Adrenal gland (tissue), 9 donors: ENCODE measurements at regions not wholly inside any gene's neighbourhood (a gene's known extent, or its start where the extent isn't known, plus 50 kb on each side); places are given as distances from the start of the nearest gene placed in this dataset.

ENCODE experiments used
- DNase-seq, 7 donors: peaks; one replicate each; pipeline ENCODE4 v3.0.0-alpha.2; 2019 to 2020
- H3K27ac ChIP-seq, 5 donors: fragments of 200-600 bp; sonication (generic) in 4 of 5; 1 replicate in 3 of 5; 2 replicates in 2 of 5; pipeline versions ENCODE4 v1.5.1 to v1.8.0; 2016 to 2020; ENCODE audit warnings: mild to moderate bottlenecking in 1 of 5
- H3K27me3 ChIP-seq: fragments of 200-600 bp; 2 replicates; pipeline ENCODE4 v1.8.0; 2021
- H3K36me3 ChIP-seq, 2 donors: fragments of 200-600 bp; replicated peaks in 1 of 2; 1 replicate in 1 of 2; 2 replicates in 1 of 2; pipeline versions ENCODE4 v1.5.1 to v1.8.0; 2018 to 2022
- H3K4me1 ChIP-seq, 2 donors: fragments of 200-600 bp; replicated peaks in 1 of 2; 1 replicate in 1 of 2; 2 replicates in 1 of 2; pipeline versions ENCODE4 v1.5.1 to v1.8.0; 2018 to 2021
- H3K4me3 ChIP-seq, 4 donors: fragments of 200-600 bp; sonication (generic) in 3 of 4; one replicate each; pipeline ENCODE4 v1.5.1; 2016 to 2018
- H3K9me3 ChIP-seq, 3 donors: fragments of 200-600 bp; sonication (generic) in 1 of 3; replicated peaks in 1 of 3; 1 replicate in 2 of 3; 2 replicates in 1 of 3; pipeline versions ENCODE4 v1.5.1 to v1.8.0; 2016 to 2021
- CTCF ChIP-seq, 6 experiments: fragments of 450-650 bp in 4 of 6; fragments of 200-600 bp in 2 of 6; sonication (generic) in 1 of 6; IDR thresholded peaks; 1 replicate in 5 of 6; 2 replicates in 1 of 6; pipeline versions ENCODE4 v1.5.1 to v1.8.0; 2016 to 2021; ENCODE audit warnings: antibody characterized with exemption in 6 of 6, mild to moderate bottlenecking in 2 of 6, moderate library complexity in 1 of 6
- POLR2A ChIP-seq, 2 donors: fragments of 450-650 bp; IDR thresholded peaks; one replicate each; pipeline ENCODE4 v1.6.1; 2017; ENCODE audit warnings: antibody characterized with exemption in 2 of 2, mild to moderate bottlenecking in 2 of 2, moderate library complexity in 1 of 2
- WGBS, 4 donors: extraction: QIAGEN DNeasy Blood & Tissue Kit in 2 of 4; methylation state at CpG; one replicate each; pipeline versions ENCODE4 v1.1.5 to v1.1.7; 2013 to 2017; 5-methylcytosine and 5-hydroxymethylcytosine counted together
- intact Hi-C, 2 donors: fragments of 100-400 bp; cut with DNase I; formaldehyde crosslinking; loops; one replicate each; pipeline versions ENCODE4 v1.14.1 to v1.15.0; 2022 to 2023
- donor health status: healthy with polysubstance abuse.
- donor health status: Bipolar disorder and iron deficiency.
- donor health status: DM: yes; HTN: yes; CAD: no.
- donor health status: DM: no; HTN: no; CAD: no.
- donor health status: DM: no; HTN: no; CAD: no.

- no peak overlapping the region for H3K4me3 ChIP-seq
- no peaks in the 10 kb centered on the region for H3K27me3 ChIP-seq
- intact Hi-C loops: no loop called here
- no peak for DNase-seq
- no peak for TF ChIP-seq POLR2A (IDR thresholded peaks at IDR 0.05)
- TF ChIP-seq CTCF (IDR thresholded peaks at IDR 0.05): no peak
- H3K9me3 ChIP-seq: no peaks in the 10 kb centered on the region
- no peak overlapping the region for H3K27ac ChIP-seq
- 82 to 90% (median 84%) methylated on average over 8 of the region's 8 CpGs for WGBS, 4 donors
- H3K4me1 ChIP-seq: no peaks in the 10 kb centered on the region
- no peaks in the 10 kb centered on the region for H3K36me3 ChIP-seq
These were observed 317.1 kb upstream of the KLF6 start for GRCh38 chr10:4101918-4102654.

- Histone ChIP-seq H3K27ac (no peak overlapping the region), H3K4me3 (no peak overlapping the region), H3K4me1 (no peaks in the 10 kb centered on the region), H3K36me3 (no peaks in the 10 kb centered on the region), H3K27me3 (no peaks in the 10 kb centered on the region), H3K9me3 (no peaks in the 10 kb centered on the region)
- intact Hi-C loops: no loop called here
- no peak for TF ChIP-seq CTCF (IDR thresholded peaks at IDR 0.05)
- no peak for TF ChIP-seq POLR2A (IDR thresholded peaks at IDR 0.05)
- DNase-seq: no peak
- 65 to 81% (median 77%) methylated on average over 4 of the region's 4 CpGs for WGBS, 4 donors
These were observed 315.4 kb upstream of the KLF6 start for GRCh38 chr10:4100380-4100779.

GRCh38 chr10:4099202-4099601, 314.2 kb upstream of the KLF6 start:
- intact Hi-C loops: no loop called here
- TF ChIP-seq CTCF (IDR thresholded peaks at IDR 0.05): no peak
- TF ChIP-seq POLR2A (IDR thresholded peaks at IDR 0.05): no peak
- Histone ChIP-seq H3K27me3 (no peaks in the 10 kb centered on the region), H3K27ac (no peak overlapping the region), H3K4me1 (no peaks in the 10 kb centered on the region), H3K4me3 (no peak overlapping the region), H3K9me3 (no peaks in the 10 kb centered on the region), H3K36me3 (no peaks in the 10 kb centered on the region)
- no peak for DNase-seq

DNA sequence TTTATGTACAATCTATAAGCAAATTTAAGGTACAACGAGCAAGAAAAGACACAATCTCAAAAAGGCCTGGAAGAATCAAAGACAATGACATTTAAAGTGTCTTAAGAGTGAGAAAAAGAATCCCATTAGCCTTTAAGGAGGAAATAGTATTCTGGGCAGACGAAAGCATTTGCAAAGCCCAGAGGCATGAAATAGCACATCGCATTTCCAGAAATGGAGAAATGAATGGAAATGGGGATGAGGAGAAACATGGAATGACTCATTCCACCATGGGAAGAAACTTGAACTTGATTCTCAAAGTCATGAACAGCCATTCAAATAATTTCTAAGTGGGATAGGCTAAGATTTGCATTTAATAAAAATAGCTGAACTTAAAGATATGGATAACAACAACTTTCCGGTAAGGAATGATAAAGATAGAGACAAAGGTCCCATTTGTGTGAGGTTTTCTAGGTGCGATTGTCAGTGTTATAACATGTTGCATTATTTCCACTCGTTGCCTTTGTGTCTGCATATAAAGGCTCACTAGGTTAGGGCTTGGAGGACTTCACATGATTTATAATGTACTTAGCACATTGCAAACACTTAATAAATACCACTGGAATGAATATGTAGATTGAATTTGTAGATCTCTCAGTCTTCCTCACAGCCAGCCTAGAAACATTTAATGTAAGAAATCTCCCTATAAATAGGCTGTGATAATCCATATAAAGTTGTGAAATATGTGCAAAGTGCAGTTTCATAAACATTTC, 310.3 kb upstream of the KLF6 start:
- H3K4me1 ChIP-seq: no peaks in the 10 kb centered on the region
- H3K27me3 ChIP-seq: no peaks in the 10 kb centered on the region
- no peaks in the 10 kb centered on the region for H3K36me3 ChIP-seq
- no peak overlapping the region for H3K4me3 ChIP-seq
- no peaks in the 10 kb centered on the region for H3K9me3 ChIP-seq
- intact Hi-C loops: no loop called here
- no peak for DNase-seq
- no peak overlapping the region for H3K27ac ChIP-seq
- WGBS, 4 donors: 85 to 90% (median 89%) methylated on average over 6 of the region's 6 CpGs
- TF ChIP-seq CTCF (IDR thresholded peaks at IDR 0.05) (no peak), POLR2A (IDR thresholded peaks at IDR 0.05) (no peak)
